Hematopoietic multipotent progenitor cell (in vitro differentiated cells): ENCODE measurements at regions not wholly inside any gene's neighbourhood (a gene's known extent, or its start where the extent isn't known, plus 50 kb on each side); places are given as distances from the start of the nearest gene placed in this dataset.
"Not testable (repeated sequence)": the region's sequence is repeated elsewhere in the genome, so short reads cannot be mapped to it uniquely, and the experiment has no call there.

Experiments used
- DNase-seq, 3 donors: peaks; one replicate each; pipeline ENCODE4 v3.0.0-alpha.2; 2011 to 2015; ENCODE audit warnings: low read depth in 2 of 3, low spot score in 2 of 3

GRCh38 chr18:73047688-73048087 lies 179.9 kb upstream of the NETO1 start:
- no peak for DNase-seq

- DNase-seq = no peak
These were observed 177.2 kb upstream of the NETO1 start for GRCh38 chr18:73045037-73045436.

GRCh38 chr18:73043611-73044010 lies 175.8 kb upstream of the NETO1 start:
- no peak for DNase-seq

- DNase-seq = no peak
These were observed 175.4 kb upstream of the NETO1 start for GRCh38 chr18:73043211-73043610.

DNA sequence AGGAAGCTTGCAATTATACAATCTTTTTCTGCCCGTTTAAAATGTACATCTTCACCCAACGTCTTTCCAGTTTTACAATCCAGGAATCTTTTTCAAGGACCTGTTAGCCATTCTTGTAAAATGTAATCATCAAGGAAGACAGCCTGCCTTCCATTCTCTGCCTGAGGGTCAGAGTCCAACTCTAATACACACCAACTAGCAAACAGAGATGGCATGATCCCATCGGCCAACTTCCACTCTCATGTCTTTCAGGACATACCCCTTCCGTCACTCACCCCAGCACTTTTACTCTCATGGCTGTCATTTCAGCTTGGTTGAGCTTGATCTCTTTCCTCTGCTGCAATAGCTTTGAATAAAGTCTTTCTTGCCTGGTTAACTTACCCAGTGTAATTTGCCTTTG lies 172.5 kb upstream of the NETO1 start:
- DNase-seq = no peak

GRCh38 chr18:73038336-73038735 lies 170.5 kb upstream of the NETO1 start:
- no peak for DNase-seq

DNA sequence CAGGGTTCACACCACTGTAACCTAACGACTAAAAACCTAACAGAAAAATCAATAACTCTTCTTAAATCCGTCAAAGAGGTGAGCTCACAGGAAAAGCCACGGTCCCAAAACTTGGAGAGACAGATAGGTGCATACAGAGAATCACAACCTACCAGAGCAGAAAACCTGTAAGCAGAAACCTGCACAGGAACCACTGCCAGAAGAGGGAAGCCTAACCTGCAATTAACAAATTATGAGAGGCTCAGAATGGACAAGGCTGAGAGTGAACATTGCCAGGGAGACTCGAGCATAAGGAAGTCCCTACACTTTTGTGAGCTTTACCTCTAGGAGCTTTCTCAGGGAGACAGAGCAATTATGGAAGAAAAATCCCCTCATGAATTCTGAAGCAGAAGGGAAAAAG lies 156.2 kb upstream of the NETO1 start:
- DNase-seq = no peak

DNA sequence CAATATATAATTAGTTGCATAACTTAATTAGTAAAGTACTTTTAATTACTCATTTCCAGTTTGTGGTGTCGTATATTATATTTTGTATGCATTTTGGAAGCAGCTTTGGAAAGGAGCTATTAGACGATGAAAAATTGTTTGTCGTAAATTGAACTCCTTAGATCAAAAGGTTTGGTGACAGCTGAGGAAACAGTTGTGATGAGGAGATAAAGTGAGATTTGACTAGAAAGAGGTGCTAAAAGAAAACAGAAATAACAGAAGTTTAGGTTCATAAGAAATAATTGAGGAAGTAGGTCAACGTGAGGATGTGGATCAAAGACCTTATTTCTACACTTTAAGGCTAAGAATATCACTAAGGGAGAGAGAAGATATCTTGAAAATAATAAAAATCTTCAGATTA lies 141.9 kb upstream of the NETO1 start:
- DNase-seq = peak in 2 of 3 donors; percentile 33 to 82

DNA sequence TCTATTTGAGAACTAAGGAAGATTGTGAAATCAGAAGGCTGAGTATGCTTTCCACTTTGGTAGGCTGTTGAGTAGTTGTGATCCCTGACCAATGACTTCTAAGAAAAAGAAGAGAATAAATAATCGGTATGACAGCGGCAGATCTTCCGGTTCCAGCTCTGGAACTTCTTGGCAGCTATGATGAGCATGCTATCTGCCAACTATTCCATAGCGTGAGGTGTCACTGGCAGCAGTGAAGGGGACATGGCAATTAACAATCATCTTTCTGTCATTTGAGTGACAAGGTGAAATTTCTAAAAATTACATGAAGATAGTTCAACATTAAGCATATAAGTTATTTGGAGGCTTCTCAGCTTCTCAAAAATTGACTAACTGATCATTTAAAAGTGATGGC lies 140.1 kb upstream of the NETO1 start:
- DNase-seq = no peak

- DNase-seq = peak in 1 of 3 donors; percentile 35
These were observed 139.6 kb upstream of the NETO1 start for GRCh38 chr18:73007195-73007914.

GRCh38 chr18:73006331-73006730 lies 138.5 kb upstream of the NETO1 start:
- DNase-seq = no peak

DNA sequence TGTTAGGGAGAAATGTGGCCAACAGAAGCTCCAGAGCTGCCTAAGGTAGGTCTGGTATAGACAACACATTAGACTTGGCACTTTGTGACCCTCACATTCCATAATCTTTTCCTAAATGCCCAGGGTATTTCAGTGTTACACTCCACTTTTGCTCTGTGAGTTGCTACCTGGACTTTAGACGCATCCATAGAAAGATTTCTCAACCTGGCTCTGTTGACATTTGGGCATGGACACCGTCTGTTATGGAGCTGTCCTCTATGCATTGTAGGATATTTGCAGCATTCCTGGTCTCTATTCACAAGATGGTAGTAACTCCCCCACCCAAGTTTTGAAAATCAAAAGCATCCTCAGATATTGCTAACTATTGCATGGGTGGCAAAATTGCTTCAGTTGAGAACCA lies 136.5 kb upstream of the NETO1 start:
- no peak for DNase-seq

DNA sequence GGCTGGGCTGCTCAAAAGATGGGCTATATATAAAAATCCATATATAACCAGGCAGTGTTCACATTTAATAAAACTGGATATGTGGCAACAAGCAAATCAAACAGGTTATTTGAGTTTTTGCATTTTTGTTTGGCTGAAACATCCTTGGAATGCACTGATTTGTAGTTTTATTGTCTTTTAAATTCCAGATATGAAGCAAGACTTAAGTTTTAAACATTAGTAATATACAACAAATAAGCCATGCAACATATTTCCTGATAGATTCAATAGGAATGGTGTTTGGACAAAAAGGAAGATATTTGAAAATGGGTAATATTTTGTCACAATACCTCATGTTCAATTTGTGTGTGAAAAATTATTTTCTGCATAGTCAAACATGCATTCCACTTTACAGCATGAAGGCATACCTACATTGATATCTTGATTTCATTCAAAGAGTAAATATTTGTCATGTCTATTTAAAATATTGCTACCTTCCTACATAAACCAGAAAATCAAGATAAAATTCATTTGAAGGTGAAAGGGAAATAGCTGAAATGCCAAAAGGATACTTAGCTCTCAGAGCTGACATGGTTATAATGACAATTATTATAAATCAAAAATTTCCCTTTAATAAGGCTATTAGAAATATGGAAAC lies 132.3 kb upstream of the NETO1 start:
- no peak for DNase-seq

GRCh38 chr18:72995558-72995957 lies 127.8 kb upstream of the NETO1 start:
- no peak for DNase-seq

GRCh38 chr18:72993250-72993649 lies 125.5 kb upstream of the NETO1 start:
- no peak for DNase-seq

- no peak for DNase-seq
These were observed 123.6 kb upstream of the NETO1 start for GRCh38 chr18:72991379-72991778.

DNA sequence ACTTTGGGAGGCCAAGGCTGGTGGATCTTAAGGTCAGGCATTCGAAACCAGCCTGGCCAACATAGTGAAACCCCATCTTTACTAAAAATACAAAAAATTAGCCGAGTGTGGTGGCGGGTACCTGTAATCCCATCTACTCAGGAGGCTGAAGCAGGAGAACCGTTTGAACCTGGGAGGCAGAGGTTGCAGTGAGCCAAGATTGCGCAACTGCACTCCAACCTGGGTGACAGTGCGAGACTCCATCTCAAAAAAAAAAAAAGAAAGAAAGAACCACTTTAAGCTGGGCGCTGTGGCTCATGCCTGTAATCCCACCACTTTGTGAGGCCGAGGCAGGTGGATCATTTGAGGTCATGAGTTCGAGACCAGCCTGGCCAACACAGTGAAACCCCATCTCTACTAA lies 119.8 kb upstream of the NETO1 start:
- DNase-seq = not testable (repeated sequence)

- DNase-seq = no peak
These were observed 118.3 kb upstream of the NETO1 start for GRCh38 chr18:72986103-72986502.

GRCh38 chr18:72985686-72986085 lies 117.9 kb upstream of the NETO1 start:
- DNase-seq = no peak

DNA sequence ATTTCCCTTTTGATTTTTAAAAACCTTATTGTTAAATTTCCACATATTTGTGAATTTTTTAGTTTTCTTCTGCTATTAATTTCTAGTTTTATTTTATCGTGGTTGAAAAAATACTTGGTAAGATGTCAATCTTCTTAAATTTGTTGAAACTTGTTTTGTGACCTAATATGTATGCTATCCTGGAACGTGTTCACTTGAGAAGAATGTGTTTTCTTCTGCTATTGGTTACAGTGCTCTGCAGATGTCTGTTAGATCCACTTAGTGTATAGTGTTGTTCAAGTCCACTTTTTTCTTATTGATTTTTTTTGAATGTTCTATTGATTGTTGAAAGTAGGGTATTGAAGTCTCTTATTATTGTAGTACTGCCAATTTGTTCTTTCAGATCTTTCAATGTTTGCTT lies 116.5 kb upstream of the NETO1 start:
- DNase-seq = no peak

- DNase-seq = no peak
These were observed 106.1 kb upstream of the NETO1 start for GRCh38 chr18:72973841-72974240.

GRCh38 chr18:72965616-72966015 lies 97.8 kb upstream of the NETO1 start:
- no peak for DNase-seq

DNA sequence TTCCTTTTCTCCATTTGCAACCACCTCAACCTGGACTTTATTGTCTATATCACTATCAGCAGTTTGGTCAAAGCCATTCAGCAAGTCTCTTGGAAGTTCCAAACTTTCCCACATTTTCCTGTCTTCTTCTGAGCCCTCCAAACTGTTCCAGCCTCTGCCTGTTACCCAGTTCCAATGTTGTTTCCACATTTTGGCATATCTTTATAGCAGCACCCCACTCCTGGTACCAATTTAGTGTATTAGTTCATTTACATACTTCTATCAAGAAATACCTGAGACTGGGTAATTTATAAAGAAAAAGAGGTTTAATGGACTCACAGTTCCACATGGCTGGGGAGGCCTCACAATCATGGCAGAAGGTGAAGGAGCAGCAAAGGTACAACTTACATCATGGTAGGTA lies 90.4 kb upstream of the NETO1 start:
- not testable (repeated sequence) for DNase-seq
